ENCODE measurements at regions not wholly inside any gene's neighbourhood (a gene's known extent, or its start where the extent isn't known, plus 50 kb on each side); places are given as distances from the start of the nearest gene placed in this dataset.

GRCh38 chr6:156121973-156122372 lies 655.2 kb upstream of the ARID1B start:
- intact Hi-C loops (cut with DNase I; ENCODE audit: low total_unique reads), result no loop called here
- TF ChIP-seq CTCF (IDR thresholded peaks at IDR 0.05), result no peak
- TF ChIP-seq POLR2AphosphoS5 (IDR thresholded peaks at IDR 0.05), result no peak
- TF ChIP-seq EP300 (IDR thresholded peaks at IDR 0.05), result no peak
- no peak for TF ChIP-seq POLR2A (IDR thresholded peaks at IDR 0.05)
- no peaks in the 10 kb centered on the region for H3K36me3 ChIP-seq
- H3K27ac ChIP-seq, result no peak overlapping the region
- H3K9me3 ChIP-seq, result no peaks in the 10 kb centered on the region
- no peaks in the 10 kb centered on the region for H3K27me3 ChIP-seq
- H3K4me3 ChIP-seq, result no peak overlapping the region
- no peak for DNase-seq
- WGBS, 5 donors, result 83 to 90% (median 86%) methylated on average over 6 of the region's 6 CpGs
- no peaks in the 10 kb centered on the region for H3K4me1 ChIP-seq

GRCh38 chr6:156114541-156114940 lies 658.9 kb upstream of the NOX3 start:
- no peaks in the 10 kb centered on the region for H3K27me3 ChIP-seq
- no peak for DNase-seq
- H3K4me3 ChIP-seq, result no peak overlapping the region
- TF ChIP-seq EP300 (IDR thresholded peaks at IDR 0.05), result no peak
- no peak for TF ChIP-seq POLR2AphosphoS5 (IDR thresholded peaks at IDR 0.05)
- TF ChIP-seq POLR2A (IDR thresholded peaks at IDR 0.05), result no peak
- TF ChIP-seq CTCF (IDR thresholded peaks at IDR 0.05), result no peak
- no peaks in the 10 kb centered on the region for H3K36me3 ChIP-seq
- no peaks in the 10 kb centered on the region for H3K4me1 ChIP-seq
- WGBS, 5 donors, result 79 to 90% (median 86%) methylated on average over 3 of the region's 3 CpGs
- no peaks in the 10 kb centered on the region for H3K9me3 ChIP-seq
- no peak overlapping the region for H3K27ac ChIP-seq
- intact Hi-C loops (cut with DNase I; ENCODE audit: low total_unique reads), result no loop called here

- H3K4me3 ChIP-seq, result no peak overlapping the region
- no peak for TF ChIP-seq POLR2AphosphoS5 (IDR thresholded peaks at IDR 0.05)
- no peak for TF ChIP-seq EP300 (IDR thresholded peaks at IDR 0.05)
- TF ChIP-seq CTCF (IDR thresholded peaks at IDR 0.05), result no peak
- TF ChIP-seq POLR2A (IDR thresholded peaks at IDR 0.05), result no peak
- no peaks in the 10 kb centered on the region for H3K9me3 ChIP-seq
- H3K27me3 ChIP-seq, result no peaks in the 10 kb centered on the region
- no peaks in the 10 kb centered on the region for H3K4me1 ChIP-seq
- no peak for DNase-seq
- intact Hi-C loops (cut with DNase I; ENCODE audit: low total_unique reads), result no loop called here
- H3K27ac ChIP-seq, result no peak overlapping the region
- WGBS, 5 donors, result 83 to 91% (median 88%) methylated on average over 3 of the region's 3 CpGs
- H3K36me3 ChIP-seq, result no peaks in the 10 kb centered on the region
Measured at GRCh38 chr6:156113631-156114030, 658.0 kb upstream of the NOX3 start.

GRCh38 chr6:156111913-156112312 lies 656.3 kb upstream of the NOX3 start:
- intact Hi-C loops (cut with DNase I; ENCODE audit: low total_unique reads), result no loop called here
- TF ChIP-seq EP300 (IDR thresholded peaks at IDR 0.05), result no peak
- no peak for TF ChIP-seq POLR2A (IDR thresholded peaks at IDR 0.05)
- no peak for TF ChIP-seq POLR2AphosphoS5 (IDR thresholded peaks at IDR 0.05)
- TF ChIP-seq CTCF (IDR thresholded peaks at IDR 0.05), result no peak
- no peaks in the 10 kb centered on the region for H3K9me3 ChIP-seq
- H3K27me3 ChIP-seq, result no peaks in the 10 kb centered on the region
- no peak for DNase-seq
- H3K4me1 ChIP-seq, result no peaks in the 10 kb centered on the region
- no peaks in the 10 kb centered on the region for H3K36me3 ChIP-seq
- H3K4me3 ChIP-seq, result no peak overlapping the region
- 45 to 81% (median 58%) methylated on average over 10 of the region's 10 CpGs for WGBS, 5 donors
- no peak overlapping the region for H3K27ac ChIP-seq

All from stomach (tissue), 8 donors.